ENCODE measurements at regions not wholly inside any gene's neighbourhood (a gene's known extent, or its start where the extent isn't known, plus 50 kb on each side); places are given as distances from the start of the nearest gene placed in this dataset.

- H3K27ac ChIP-seq, result no peak overlapping the region
These were observed 985.8 kb downstream of the VRK1 start for GRCh38 chr14:97782871-97783414.

GRCh38 chr14:97785495-97785894 lies 988.3 kb downstream of the VRK1 start:
- TF ChIP-seq ZFX (IDR thresholded peaks at IDR 0.05) (no peak), CTCF (conservative IDR thresholded peaks at IDR 0.05) (no peak)
- no peak overlapping the region for H3K27ac ChIP-seq

More at GRCh38 chr14:97782871-97783414, 985.8 kb downstream of the VRK1 start:
- TF ChIP-seq ZFX (IDR thresholded peaks at IDR 0.05) (no peak), CTCF (conservative IDR thresholded peaks at IDR 0.05) (no peak)

GRCh38 chr14:97788364-97788763 lies 991.2 kb downstream of the VRK1 start:
- no peak for TF ChIP-seq ZFX (IDR thresholded peaks at IDR 0.05)
- no peak for TF ChIP-seq CTCF (conservative IDR thresholded peaks at IDR 0.05)
- no peak overlapping the region for H3K27ac ChIP-seq

GRCh38 chr14:97788846-97789526 lies 991.8 kb downstream of the VRK1 start:
- H3K27ac ChIP-seq, result no peak overlapping the region
- TF ChIP-seq CTCF (conservative IDR thresholded peaks at IDR 0.05) (no peak), ZFX (IDR thresholded peaks at IDR 0.05) (no peak)

- no peak for TF ChIP-seq ZFX (IDR thresholded peaks at IDR 0.05)
- no peak for TF ChIP-seq CTCF (conservative IDR thresholded peaks at IDR 0.05)
- no peak overlapping the region for H3K27ac ChIP-seq
These were observed 993.9 kb downstream of the VRK1 start for GRCh38 chr14:97791072-97791471.

GRCh38 chr14:97791906-97792305 lies 994.7 kb downstream of the VRK1 start:
- H3K27ac ChIP-seq, result no peak overlapping the region
- TF ChIP-seq CTCF (conservative IDR thresholded peaks at IDR 0.05) (no peak), ZFX (IDR thresholded peaks at IDR 0.05) (no peak)

GRCh38 chr14:97796511-97796910 lies 999.3 kb downstream of the VRK1 start:
- H3K27ac ChIP-seq, result no peak overlapping the region

More at GRCh38 chr14:97796511-97796910, 999.3 kb downstream of the VRK1 start:
- TF ChIP-seq CTCF (conservative IDR thresholded peaks at IDR 0.05) (no peak), ZFX (IDR thresholded peaks at IDR 0.05) (no peak)
